A549 (cell line): ENCODE measurements at regions not wholly inside any gene's neighbourhood (a gene's known extent, or its start where the extent isn't known, plus 50 kb on each side); places are given as distances from the start of the nearest gene placed in this dataset.

ENCODE experiments used
- ATAC-seq, 2 experiments: fragments of 200-7000 bp in 1 of 2; fragments of >200 bp in 1 of 2; cut with Nextera tagmentation in 1 of 2; cut with Tn5 transposase in 1 of 2; 3 replicates each; pipeline versions ENCODE4 v1.8.0 to v1.9.1; 2018 to 2020; ENCODE audit warnings: mild to moderate bottlenecking in 1 of 2, moderate library complexity in 1 of 2
- CTCF ChIA-PET: fragments of 300-600 bp; sonication (Branson Sonifier 250); formaldehyde crosslinking; extraction: SDS; loops from one replicate; lab custom pipeline; 2021; ENCODE audit warnings: antibody characterized with exemption, inconsistent platforms; lab: Yijun Ruan, JAX
- POLR2A ChIA-PET: fragments of 350-600 bp; formaldehyde crosslinking; extraction: SDS; loops from one replicate; lab custom pipeline; 2021; ENCODE audit warnings: antibody characterized with exemption, inconsistent platforms; lab: Yijun Ruan, JAX
- DNase-seq, 2 experiments: peaks; one replicate each; pipeline versions ENCODE4 v3.0.0 to v3.0.0-alpha.2; 2011 to 2016; ENCODE audit warnings: low read depth in 1 of 2, low spot score in 1 of 2
- FAIRE-seq: peaks from 2 replicates; lab custom pipeline; 2011; peaks lifted over from hg19 to GRCh38; lab: Jason Lieb, UNC
- H3K27ac ChIP-seq, 2 experiments: fragments of >200 bp; sonication (Bioruptor Twin); formaldehyde crosslinking; 3 replicates each; pipeline ENCODE4 v1.5.1; 2016 to 2017
- H3K4me1 ChIP-seq: fragments of >200 bp; sonication (Bioruptor Twin); formaldehyde crosslinking; 3 replicates; pipeline ENCODE4 v1.6.1; 2016
- H3K4me2 ChIP-seq: fragments of >200 bp; sonication (Bioruptor Twin); formaldehyde crosslinking; 3 replicates; pipeline ENCODE4 v1.6.1; 2016
- H3K4me3 ChIP-seq: fragments of >200 bp; sonication (Bioruptor Twin); formaldehyde crosslinking; 3 replicates; pipeline ENCODE4 v1.5.1; 2016
- H3K9me3 ChIP-seq: fragments of >200 bp; sonication (Bioruptor Twin); formaldehyde crosslinking; 3 replicates; pipeline ENCODE4 v1.6.1; 2016
- BHLHE40 ChIP-seq: IDR thresholded peaks from 2 replicates; pipeline ENCODE4 v1.6.1; 2012; ENCODE audit warnings: low read depth, low read length, inconsistent platforms
- CBX2 ChIP-seq: fragments of 200-600 bp; sonication (generic); IDR thresholded peaks from 2 replicates; pipeline ENCODE4 v1.6.1; 2016; ENCODE audit warnings: low read depth, mild to moderate bottlenecking, borderline replicate concordance
- CBX8 ChIP-seq: fragments of 200-600 bp; sonication (generic); IDR thresholded peaks from 2 replicates; pipeline ENCODE4 v1.6.1; 2016
- CEBPB ChIP-seq, 2 experiments: fragments of >200 bp in 1 of 2; sonication (Bioruptor Twin) in 1 of 2; formaldehyde crosslinking in 1 of 2; IDR thresholded peaks; 2 replicates each; pipeline ENCODE4 v1.6.1; 2012 to 2016
- CHD2 ChIP-seq: fragments of 150-350 bp; IDR thresholded peaks from 2 replicates; pipeline ENCODE4 v1.6.1; 2014; ENCODE audit warnings: low read length; ENCODE audit not compliant: partially characterized antibody
- EHMT2 ChIP-seq: fragments of 200-600 bp; sonication (generic); IDR thresholded peaks from 2 replicates; pipeline ENCODE4 v1.6.1; 2016; ENCODE audit warnings: antibody characterized with exemption, low read depth, mild to moderate bottlenecking, moderate library complexity
- ESRRA ChIP-seq: fragments of 150-350 bp; IDR thresholded peaks from 2 replicates; pipeline ENCODE4 v1.6.1; 2014; ENCODE audit warnings: mild to moderate bottlenecking, low read length, borderline replicate concordance
- HOXB5 ChIP-seq: fragments of 250-450 bp; sonication (Bioruptor Pico); IDR thresholded peaks from 2 replicates; pipeline ENCODE4 v1.5.0; 2020; ENCODE audit warnings: mild to moderate bottlenecking, moderate library complexity
- MAFK ChIP-seq: fragments of 450-650 bp; IDR thresholded peaks from 2 replicates; pipeline ENCODE4 v1.6.1; 2014; ENCODE audit not compliant: partially characterized antibody
- POLR2A ChIP-seq: IDR thresholded peaks from 2 replicates; pipeline ENCODE4 v1.6.1; 2012; ENCODE audit warnings: mild to moderate bottlenecking, low read length
- SMC3 ChIP-seq: fragments of >200 bp; sonication (Bioruptor Twin); formaldehyde crosslinking; IDR thresholded peaks from 3 replicates; pipeline ENCODE4 v1.6.1; 2018; ENCODE audit warnings: inconsistent platforms
- SREBF2 ChIP-seq: fragments of 450-650 bp; IDR thresholded peaks from 2 replicates; pipeline ENCODE4 v1.6.1; 2014; ENCODE audit warnings: mild to moderate bottlenecking, moderate library complexity
- TFCP2L1 ChIP-seq: fragments of 250-450 bp; sonication (Bioruptor Pico); IDR thresholded peaks from 2 replicates; pipeline ENCODE4 v1.5.0; 2021; ENCODE audit warnings: mild to moderate bottlenecking
- ZFP36 ChIP-seq: fragments of 450-650 bp; IDR thresholded peaks from 2 replicates; pipeline ENCODE4 v1.6.1; 2014; ENCODE audit warnings: borderline replicate concordance; ENCODE audit not compliant: partially characterized antibody
- ZNF302 ChIP-seq: fragments of 250-450 bp; sonication (Bioruptor Pico); IDR thresholded peaks from 2 replicates; pipeline ENCODE4 v1.9.0; 2021; ENCODE audit warnings: inconsistent platforms, mild to moderate bottlenecking, moderate library complexity
- ZSCAN20 ChIP-seq: fragments of 250-450 bp; sonication (Bioruptor Pico); IDR thresholded peaks from 2 replicates; pipeline ENCODE4 v1.8.0; 2022; ENCODE audit warnings: mild to moderate bottlenecking, moderate library complexity
- WGBS: methylation state at CpG from one replicate; pipeline ENCODE4 v1.1.6; 2017; ENCODE audit errors: missing lambda C conversion rate; 5-methylcytosine and 5-hydroxymethylcytosine counted together
- TF ChIP-seq, protein P1 (sequence below): IDR thresholded peaks from 2 replicates; pipeline ENCODE4 v1.6.1; 2012
- TF ChIP-seq, protein P2 (sequence below): fragments of 150-350 bp; IDR thresholded peaks from 2 replicates; pipeline ENCODE4 v1.6.1; 2014; ENCODE audit warnings: low read depth, mild to moderate bottlenecking, low read length
- TF ChIP-seq, protein P3 (sequence below): fragments of 450-650 bp; IDR thresholded peaks from 2 replicates; pipeline ENCODE4 v1.6.1; 2014; ENCODE audit warnings: antibody characterized with exemption
- TF ChIP-seq, protein P4 (sequence below): fragments of >200 bp; sonication (Bioruptor Twin); formaldehyde crosslinking; IDR thresholded peaks from 3 replicates; pipeline ENCODE4 v1.5.1; 2016
- TF ChIP-seq, protein P5 (sequence below): fragments of 250-450 bp; sonication (Bioruptor Pico); IDR thresholded peaks from 2 replicates; pipeline ENCODE4 v1.5.0; 2020; ENCODE audit warnings: low read depth, mild to moderate bottlenecking, moderate library complexity
- TF ChIP-seq, protein P6 (sequence below): IDR thresholded peaks from 2 replicates; pipeline ENCODE4 v1.6.1; 2012; ENCODE audit warnings: low read depth, borderline replicate concordance

DNA sequence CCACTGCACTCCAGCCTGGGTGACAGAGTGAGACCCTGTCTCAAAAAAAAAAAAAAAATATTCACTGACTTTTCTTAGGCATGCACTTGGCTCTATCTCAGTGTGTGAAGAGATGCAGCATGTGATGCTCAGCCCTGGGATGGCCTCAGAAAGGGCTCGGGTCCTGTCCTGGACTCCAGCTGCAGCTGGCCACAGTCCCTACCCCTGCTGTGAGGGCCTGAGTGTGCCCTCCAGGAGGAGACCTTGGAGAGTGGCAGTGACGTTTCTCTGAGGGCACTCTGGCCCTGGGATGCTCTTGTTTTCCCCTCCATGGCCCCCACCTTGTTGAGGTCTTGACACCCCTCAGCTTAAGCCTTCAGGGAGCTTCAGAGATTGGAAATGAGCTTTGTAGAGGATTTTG, 81.9 kb upstream of the POU3F1 start:
- FAIRE-seq, result no peak
- H3K4me1 ChIP-seq, result peaks cover 1% of the 10 kb centered on the region; the same call in 1 of the 3 replicates
- no peak overlapping the region for H3K4me3 ChIP-seq
- ChIA-PET POLR2A (no interaction called here), CTCF (no interaction called here)
- ATAC-seq, result no peak
- 26% methylated on average over 2 of the region's 2 CpGs for WGBS
- H3K4me2 ChIP-seq, result no peak overlapping the region
- H3K9me3 ChIP-seq, result no peaks in the 10 kb centered on the region
- TF ChIP-seq BHLHE40 (no peak), CEBPB (IDR thresholded peaks at IDR 0.05) (no peak), SMC3 (no peak), CHD2 (no peak), EHMT2 (no peak), CBX2 (no peak), MAFK (no peak), POLR2A (no peak), ZSCAN20 (CRISPR knock-in tag) (no peak), ZFP36 (no peak)
- TF ChIP-seq, protein P1, sequence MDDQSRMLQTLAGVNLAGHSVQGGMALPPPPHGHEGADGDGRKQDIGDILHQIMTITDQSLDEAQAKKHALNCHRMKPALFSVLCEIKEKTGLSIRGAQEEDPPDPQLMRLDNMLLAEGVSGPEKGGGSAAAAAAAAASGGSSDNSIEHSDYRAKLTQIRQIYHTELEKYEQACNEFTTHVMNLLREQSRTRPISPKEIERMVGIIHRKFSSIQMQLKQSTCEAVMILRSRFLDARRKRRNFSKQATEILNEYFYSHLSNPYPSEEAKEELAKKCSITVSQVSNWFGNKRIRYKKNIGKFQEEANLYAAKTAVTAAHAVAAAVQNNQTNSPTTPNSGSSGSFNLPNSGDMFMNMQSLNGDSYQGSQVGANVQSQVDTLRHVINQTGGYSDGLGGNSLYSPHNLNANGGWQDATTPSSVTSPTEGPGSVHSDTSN, result no peak
- TF ChIP-seq, protein P2, sequence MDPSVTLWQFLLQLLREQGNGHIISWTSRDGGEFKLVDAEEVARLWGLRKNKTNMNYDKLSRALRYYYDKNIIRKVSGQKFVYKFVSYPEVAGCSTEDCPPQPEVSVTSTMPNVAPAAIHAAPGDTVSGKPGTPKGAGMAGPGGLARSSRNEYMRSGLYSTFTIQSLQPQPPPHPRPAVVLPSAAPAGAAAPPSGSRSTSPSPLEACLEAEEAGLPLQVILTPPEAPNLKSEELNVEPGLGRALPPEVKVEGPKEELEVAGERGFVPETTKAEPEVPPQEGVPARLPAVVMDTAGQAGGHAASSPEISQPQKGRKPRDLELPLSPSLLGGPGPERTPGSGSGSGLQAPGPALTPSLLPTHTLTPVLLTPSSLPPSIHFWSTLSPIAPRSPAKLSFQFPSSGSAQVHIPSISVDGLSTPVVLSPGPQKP, result no peak
- TF ChIP-seq, protein P3, sequence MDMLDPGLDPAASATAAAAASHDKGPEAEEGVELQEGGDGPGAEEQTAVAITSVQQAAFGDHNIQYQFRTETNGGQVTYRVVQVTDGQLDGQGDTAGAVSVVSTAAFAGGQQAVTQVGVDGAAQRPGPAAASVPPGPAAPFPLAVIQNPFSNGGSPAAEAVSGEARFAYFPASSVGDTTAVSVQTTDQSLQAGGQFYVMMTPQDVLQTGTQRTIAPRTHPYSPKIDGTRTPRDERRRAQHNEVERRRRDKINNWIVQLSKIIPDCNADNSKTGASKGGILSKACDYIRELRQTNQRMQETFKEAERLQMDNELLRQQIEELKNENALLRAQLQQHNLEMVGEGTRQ, result no peak
- TF ChIP-seq, protein P4, sequence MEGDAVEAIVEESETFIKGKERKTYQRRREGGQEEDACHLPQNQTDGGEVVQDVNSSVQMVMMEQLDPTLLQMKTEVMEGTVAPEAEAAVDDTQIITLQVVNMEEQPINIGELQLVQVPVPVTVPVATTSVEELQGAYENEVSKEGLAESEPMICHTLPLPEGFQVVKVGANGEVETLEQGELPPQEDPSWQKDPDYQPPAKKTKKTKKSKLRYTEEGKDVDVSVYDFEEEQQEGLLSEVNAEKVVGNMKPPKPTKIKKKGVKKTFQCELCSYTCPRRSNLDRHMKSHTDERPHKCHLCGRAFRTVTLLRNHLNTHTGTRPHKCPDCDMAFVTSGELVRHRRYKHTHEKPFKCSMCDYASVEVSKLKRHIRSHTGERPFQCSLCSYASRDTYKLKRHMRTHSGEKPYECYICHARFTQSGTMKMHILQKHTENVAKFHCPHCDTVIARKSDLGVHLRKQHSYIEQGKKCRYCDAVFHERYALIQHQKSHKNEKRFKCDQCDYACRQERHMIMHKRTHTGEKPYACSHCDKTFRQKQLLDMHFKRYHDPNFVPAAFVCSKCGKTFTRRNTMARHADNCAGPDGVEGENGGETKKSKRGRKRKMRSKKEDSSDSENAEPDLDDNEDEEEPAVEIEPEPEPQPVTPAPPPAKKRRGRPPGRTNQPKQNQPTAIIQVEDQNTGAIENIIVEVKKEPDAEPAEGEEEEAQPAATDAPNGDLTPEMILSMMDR, result no peak
- TF ChIP-seq, protein P5, sequence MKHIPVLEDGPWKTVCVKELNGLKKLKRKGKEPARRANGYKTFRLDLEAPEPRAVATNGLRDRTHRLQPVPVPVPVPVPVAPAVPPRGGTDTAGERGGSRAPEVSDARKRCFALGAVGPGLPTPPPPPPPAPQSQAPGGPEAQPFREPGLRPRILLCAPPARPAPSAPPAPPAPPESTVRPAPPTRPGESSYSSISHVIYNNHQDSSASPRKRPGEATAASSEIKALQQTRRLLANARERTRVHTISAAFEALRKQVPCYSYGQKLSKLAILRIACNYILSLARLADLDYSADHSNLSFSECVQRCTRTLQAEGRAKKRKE (CRISPR knock-in tag), result no peak
- no peak for DNase-seq
- H3K27ac ChIP-seq, result no peak overlapping the region

DNA sequence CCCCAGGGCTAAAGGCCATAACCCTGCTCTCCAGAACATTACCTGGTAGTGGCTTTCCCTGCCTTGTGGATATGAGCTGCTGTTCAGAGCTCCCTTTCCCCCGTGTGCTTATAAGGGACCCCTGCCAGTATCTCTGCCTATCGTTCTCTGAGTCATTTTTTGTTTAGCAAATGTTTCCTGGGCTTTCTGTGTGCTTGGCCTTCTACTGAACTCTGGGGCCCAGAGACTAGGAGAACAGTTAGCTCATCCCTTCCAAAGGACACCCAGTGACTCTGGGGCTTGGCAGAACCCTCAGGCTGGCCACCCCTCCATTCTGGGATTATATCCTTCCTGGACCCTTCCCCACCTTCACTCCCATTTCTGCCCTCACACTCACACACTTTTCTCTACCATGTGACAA, 80.8 kb upstream of the POU3F1 start:
- no peak overlapping the region for H3K4me2 ChIP-seq
- TF ChIP-seq SMC3 (no peak), ESRRA (no peak), CBX8 (no peak), TFCP2L1 (no peak), SREBF2 (no peak), CEBPB (IDR thresholded peaks at IDR 0.05) (no peak), HOXB5 (CRISPR knock-in tag) (no peak), ZSCAN20 (CRISPR knock-in tag) (no peak), ZNF302 (CRISPR knock-in tag) (no peak)
- TF ChIP-seq, protein P6, sequence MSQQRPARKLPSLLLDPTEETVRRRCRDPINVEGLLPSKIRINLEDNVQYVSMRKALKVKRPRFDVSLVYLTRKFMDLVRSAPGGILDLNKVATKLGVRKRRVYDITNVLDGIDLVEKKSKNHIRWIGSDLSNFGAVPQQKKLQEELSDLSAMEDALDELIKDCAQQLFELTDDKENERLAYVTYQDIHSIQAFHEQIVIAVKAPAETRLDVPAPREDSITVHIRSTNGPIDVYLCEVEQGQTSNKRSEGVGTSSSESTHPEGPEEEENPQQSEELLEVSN, result no peak
- TF ChIP-seq, all 56 proteins: peak for 0
- no peak overlapping the region for H3K27ac ChIP-seq
- ChIA-PET CTCF (interaction anchor here (1.2 kb wide), 2 partner anchors 15 to 17 kb away, joined by 3 read pairs; no protein-coding TSS in a partner anchor), POLR2A (no interaction called here)
- WGBS, result 42% methylated on average over 2 of the region's 2 CpGs
- DNase-seq, result no peak
- FAIRE-seq, result no peak
- H3K4me1 ChIP-seq, result peaks cover 6% of the 10 kb centered on the region; the same call in 1 of the 3 replicates
- H3K4me3 ChIP-seq, result no peak overlapping the region
- H3K9me3 ChIP-seq, result no peaks in the 10 kb centered on the region
- ATAC-seq, result no peak
